ENCODE measurements at regions not wholly inside any gene's neighbourhood (a gene's known extent, or its start where the extent isn't known, plus 50 kb on each side); places are given as distances from the start of the nearest gene placed in this dataset.

GRCh38 chr14:42140001-42140400 is 533.3 kb downstream of the LRFN5 start:
- DNase-seq (ENCODE audit: low read depth), result no peak

DNA sequence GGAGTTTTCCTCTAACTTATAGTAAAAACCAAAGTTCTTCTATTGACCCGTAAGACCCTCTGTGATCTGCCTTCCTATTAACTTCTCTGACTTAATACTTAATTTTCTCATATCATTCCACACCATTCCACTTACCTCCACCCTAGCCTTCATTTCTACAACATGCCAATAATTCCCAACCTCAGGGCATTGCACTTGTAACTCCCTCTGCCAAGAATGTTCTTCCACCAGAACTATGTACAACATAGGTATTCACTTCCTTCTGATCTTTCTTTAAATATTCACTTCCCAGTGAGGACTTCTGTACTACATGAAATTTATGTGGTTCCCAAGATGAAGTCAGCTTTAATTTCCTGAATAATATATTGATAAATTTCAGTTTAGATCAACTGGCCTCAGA is 531.7 kb downstream of the LRFN5 start:
- no peak for DNase-seq (ENCODE audit: low read depth)

DNA sequence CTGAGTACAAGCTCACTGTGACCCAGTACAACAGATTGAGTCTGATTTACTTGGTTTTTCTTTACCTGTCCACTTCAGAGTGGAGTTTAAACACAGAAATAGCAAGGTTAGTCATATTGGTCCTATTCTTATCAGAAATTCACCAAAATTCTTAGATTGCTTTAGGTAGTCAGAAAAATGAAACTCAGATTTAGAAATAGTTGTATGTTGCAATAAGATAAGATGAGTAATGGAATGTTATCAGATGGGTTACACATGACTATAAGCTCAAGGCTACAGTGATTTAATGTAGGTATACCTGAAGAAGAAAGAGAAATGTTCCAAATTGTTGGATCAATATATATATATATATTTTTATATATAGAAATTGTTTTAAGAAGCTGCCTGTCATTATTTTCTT is 524.1 kb downstream of the LRFN5 start:
- no peak for DNase-seq (ENCODE audit: low read depth)

GRCh38 chr14:42123526-42123925 is 516.9 kb downstream of the LRFN5 start:
- no peak for DNase-seq (ENCODE audit: low read depth)

GRCh38 chr14:42113358-42114069 is 506.8 kb downstream of the LRFN5 start:
- DNase-seq (ENCODE audit: low read depth), result no peak

DNA sequence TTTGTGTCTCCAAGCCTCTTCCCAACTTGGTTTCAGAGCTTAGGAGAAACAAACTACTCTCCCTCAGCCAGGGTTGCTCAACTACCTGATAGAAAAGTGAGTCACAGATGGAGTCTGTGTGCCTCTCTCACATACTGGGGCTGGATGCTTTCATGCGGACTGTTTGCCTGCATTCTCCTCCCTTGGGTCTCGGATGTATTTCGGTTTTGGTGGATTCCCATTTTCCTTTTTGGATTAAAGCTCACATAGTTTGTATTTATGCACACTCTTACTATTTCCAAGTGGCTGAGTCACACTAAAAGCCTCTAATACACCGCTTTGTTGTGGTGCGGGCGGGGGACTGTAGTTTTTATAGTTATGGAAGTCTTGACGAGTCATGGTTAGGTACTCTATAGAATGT is 505.4 kb downstream of the LRFN5 start:
- DNase-seq (ENCODE audit: low read depth), result no peak

DNA sequence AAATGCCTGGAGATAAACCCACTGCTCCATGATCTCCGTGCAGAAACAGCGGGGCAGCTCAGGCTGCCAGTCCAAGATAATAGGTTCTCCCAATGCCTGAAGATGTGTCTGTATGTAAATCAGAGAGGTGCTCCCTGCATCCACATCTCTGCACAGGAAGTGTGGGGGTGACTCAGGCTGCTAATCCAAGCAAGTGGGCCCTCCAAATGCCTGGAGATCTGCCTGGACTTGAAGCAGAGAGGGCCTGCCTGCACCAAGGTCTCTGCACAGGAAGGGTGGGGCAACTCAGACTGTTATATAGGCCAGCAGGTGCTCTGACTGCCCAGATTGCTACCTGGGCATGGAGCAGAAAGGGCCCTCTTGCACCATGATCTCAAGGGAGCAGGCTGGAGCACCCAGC is 504.7 kb downstream of the LRFN5 start:
- no peak for DNase-seq (ENCODE audit: low read depth)

DNA sequence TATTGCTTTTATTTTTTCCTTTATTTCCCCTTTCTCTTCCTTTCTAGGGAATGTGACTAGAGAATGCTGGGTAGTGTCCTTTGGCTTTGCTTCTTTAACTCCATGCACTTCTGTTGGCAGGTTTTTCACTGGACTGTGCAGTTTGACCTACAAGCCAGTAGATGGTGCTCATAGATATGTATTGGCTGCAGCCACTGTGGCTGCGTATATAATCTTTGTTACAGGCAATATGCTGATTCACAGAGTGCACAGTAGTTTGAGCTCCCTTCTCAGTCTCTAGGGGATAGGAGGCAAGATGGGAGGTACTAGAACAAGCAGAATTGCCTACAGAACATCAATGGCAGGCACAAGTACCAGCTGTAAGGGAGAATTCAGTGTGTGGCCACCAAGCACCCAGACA is 503.5 kb downstream of the LRFN5 start:
- no peak for DNase-seq (ENCODE audit: low read depth)

- no peak for DNase-seq (ENCODE audit: low read depth)
These were observed 488.5 kb downstream of the LRFN5 start for GRCh38 chr14:42095155-42095554.

GRCh38 chr14:42090122-42090521 is 483.4 kb downstream of the LRFN5 start:
- no peak for DNase-seq (ENCODE audit: low read depth)

DNA sequence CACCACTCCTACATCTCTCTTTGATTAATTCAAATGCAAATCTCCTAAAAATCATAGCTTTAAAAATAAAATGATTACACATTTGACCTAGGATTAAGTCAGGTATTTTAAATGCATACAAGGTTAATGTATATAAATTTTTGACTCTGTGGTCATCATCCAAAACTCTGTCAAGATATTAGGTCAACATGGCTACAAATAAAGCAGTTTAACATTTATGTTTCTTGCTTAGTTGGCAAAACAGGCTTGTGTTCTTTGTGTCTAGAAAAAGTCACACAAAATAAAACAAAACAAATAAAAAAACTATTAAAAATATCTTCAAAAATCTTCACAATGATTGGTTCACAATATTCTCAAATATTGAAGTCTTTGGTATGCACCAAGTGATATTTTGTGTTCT is 473.2 kb downstream of the LRFN5 start:
- DNase-seq (ENCODE audit: low read depth), result no peak

DNA sequence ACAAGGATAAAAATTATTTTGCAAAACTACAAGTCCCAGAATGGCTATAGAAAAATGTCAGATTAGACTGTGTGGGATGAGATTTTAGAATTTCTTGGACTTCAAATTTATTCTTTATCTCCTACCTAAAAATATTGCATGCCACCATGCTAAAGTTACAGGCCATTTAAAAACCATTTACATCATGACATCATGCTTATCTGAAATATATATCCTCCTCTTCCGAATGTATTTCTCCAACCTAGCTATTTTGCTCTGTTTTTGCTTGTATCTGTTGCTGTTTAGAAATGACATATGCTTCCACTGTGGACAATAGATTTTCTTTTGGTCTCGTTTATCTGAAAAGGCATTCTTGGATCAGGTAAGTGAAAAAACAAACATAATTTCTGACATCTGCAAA is 471.7 kb downstream of the LRFN5 start:
- DNase-seq (ENCODE audit: low read depth), result no peak

DNA sequence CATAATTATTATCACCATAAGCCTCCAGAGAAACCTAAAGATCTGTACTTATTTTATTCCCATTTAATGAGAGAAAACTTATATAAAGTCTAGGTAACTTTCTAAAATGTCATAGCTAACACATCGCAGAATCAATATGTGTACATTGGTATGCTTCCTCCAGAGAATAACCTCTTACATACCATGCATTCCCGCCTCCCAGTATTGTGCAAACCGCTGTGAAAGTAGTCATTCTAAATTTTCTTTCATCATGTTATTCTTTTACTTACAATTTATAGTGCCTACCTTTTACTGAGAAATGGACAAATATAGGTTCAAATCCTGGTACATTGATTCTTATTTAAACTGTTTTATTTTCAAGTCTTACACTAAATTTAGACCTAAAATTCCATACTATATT is 463.4 kb downstream of the LRFN5 start:
- no peak for DNase-seq (ENCODE audit: low read depth)

- DNase-seq (ENCODE audit: low read depth), result no peak
These were observed 450.4 kb downstream of the LRFN5 start for GRCh38 chr14:42057111-42057510.

DNA sequence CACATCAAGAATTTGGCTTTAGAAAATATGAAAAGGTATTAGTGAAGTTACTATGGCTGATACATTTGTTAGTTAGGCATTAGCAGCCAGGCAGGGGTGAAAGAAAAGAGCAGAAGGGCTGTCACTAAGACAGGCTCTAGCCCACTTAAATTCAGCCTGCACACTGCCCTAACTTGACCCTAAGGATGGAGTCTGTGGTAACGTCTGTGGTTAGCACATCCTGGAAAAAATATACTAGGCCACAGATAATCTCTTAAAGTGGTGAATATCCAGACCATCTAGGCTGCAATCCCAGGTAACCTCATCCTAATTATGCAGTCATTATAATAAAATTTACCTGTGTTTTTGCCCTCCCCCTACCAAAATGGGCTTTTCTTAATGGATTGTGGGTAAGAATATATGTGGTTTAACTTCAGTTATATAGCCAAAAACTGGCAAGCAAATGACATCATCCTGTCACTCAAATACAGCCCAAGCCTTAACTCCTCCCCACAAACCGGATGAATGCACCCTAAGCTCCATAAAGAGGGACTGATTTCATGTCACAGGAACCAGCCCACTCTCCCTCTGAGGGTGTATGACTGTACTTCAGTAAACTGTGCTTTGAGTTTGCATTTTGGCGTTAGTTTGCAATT is 440.9 kb downstream of the LRFN5 start:
- no peak for DNase-seq (ENCODE audit: low read depth)

- DNase-seq (ENCODE audit: low read depth), result no peak
These were observed 438.7 kb downstream of the LRFN5 start for GRCh38 chr14:42045383-42045782.

- no peak for DNase-seq (ENCODE audit: low read depth)
These were observed 421.9 kb downstream of the LRFN5 start for GRCh38 chr14:42028607-42029006.

DNA sequence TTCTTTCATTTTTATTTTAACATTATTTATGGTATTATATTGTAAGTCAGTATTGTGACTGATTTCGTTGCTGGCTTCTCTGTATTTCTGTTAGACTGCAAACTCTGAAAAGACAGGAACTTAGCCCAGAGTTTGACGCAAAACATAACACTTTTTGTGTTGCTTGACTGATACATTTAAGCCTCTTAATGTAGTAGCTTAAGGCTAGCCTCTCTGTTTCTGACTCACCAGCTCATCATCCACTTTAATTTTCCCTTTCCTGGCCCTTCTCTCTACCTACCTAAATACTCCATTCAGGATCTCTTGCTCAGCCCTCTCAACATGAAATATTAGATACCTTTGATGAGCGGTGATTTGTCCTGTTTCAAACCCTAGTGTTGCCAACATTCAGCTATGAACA is 420.6 kb downstream of the LRFN5 start:
- no peak for DNase-seq (ENCODE audit: low read depth)

- no peak for DNase-seq (ENCODE audit: low read depth)
These were observed 416.8 kb downstream of the LRFN5 start for GRCh38 chr14:42023452-42023851.

DNA sequence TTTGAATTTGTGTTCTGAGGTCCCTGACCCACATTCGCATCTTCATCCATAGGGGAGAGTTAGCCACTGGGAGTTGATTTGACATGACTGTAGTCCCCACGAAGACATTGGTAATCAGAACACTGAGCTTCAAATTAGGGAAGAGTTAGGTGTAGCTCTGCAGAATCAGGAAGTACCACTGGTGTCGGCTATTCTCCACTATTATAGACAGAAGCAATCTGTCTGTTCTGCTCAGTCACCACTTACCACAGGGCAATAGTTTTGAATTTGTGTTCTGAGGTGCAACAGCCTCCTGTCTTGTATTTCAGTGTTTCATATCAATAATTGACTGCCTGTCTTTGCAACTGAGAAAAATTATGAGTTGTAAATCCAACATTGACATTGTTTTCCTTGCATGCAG is 407.6 kb downstream of the LRFN5 start:
- DNase-seq (ENCODE audit: low read depth), result no peak

- DNase-seq (ENCODE audit: low read depth), result no peak
These were observed 406.9 kb downstream of the LRFN5 start for GRCh38 chr14:42013559-42013958.

- DNase-seq (ENCODE audit: low read depth), result no peak
These were observed 406.5 kb downstream of the LRFN5 start for GRCh38 chr14:42013153-42013552.

DNA sequence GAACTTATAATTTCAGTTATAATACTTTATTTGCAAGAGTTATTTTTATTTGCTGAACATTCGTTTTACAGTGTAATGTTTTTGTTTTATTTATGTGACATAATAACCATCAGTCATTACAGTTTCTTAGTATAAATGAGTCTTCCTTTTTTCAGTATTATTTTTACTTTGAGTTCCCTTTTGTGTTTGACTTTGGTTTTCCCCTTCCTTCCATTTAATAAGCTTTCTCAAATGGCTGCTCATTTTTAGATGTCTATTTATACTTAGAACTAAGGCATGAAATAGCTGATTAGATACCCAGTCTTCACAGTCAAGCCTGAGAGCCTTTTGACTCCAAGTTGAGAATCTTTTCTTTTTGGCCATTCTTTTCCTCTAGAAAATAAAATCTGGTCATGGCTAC is 404.5 kb downstream of the LRFN5 start:
- no peak for DNase-seq (ENCODE audit: low read depth)

DNA sequence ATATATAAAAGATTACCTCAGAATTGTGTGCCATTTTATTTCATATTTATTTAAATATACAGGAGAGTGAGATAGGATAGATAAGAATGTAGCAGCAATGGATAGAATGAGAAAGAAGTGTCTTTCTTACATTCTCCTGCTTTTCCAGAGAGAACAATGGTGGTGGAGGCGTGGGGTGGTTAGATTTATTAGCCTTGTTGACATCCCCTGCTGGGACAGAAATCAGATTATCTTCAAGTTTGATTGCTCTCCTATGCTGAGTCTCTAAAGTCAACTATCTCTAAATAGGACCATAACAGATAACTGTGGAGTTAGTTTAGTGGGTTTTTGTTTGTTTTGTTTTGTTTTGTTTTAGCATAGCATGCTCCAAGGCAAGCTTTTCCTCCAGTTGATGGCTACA is 397.6 kb downstream of the LRFN5 start:
- no peak for DNase-seq (ENCODE audit: low read depth)

Measured in forelimb muscle (tissue), 1 donor.